ENCODE measurements at regions not wholly inside any gene's neighbourhood (a gene's known extent, or its start where the extent isn't known, plus 50 kb on each side); places are given as distances from the start of the nearest gene placed in this dataset.

DNA sequence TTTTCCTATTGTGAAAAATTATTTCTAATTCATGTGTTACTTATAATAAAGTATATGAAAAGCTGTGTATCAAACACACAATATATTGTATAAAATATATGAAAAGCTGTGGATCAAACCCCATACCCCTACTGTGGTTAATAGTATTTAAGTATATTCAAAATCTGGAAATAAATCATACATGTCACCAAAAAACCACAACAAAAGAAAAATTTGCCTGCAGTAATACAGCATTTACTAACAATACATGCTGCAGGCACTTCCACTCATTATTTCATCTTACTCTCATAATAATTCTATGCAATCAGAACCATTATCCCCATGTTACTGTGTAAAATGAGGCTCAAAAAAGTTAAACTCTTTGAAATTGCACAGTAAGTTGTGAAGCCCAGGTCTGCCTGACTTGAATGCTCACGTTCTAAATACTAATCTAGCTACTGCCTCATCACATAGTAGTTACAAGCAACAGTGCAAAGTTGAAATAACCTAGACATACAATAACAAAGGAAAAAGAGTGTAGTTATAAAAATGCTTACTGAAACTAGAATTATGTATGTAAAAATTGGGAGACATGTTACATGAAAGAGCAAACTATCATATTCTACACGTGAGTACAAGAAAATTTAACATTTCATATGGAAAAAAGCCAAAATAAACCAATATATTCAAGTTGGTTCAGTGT is 61.7 kb downstream of the FAM217A start (continued):
- no peak for TF ChIP-seq NFE2L2 (IDR thresholded peaks at IDR 0.05; ENCODE audit: low read depth, low read length)

DNA sequence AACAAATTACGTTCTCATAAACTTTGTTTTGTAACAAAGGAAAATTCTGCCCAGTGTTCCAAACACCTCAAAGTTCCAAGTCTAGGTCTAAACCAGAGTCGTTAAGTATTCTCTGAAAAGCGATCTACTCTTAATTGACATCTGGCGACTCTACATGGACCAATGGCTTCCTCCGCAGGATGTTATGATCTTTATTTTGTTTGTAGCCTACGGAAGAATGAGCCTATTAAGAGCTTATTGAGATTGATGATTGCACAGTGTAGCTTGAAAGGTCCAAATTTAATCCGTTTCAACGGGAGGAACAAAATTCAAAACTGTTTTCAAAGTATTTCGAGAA is 61.1 kb downstream of the FAM217A start:
- Histone ChIP-seq H2AFZ (replicated peaks; ENCODE audit: low read length, poor library complexity) (peak overlapping the region; percentile 96), H3K4me3 (ENCODE audit: insufficient read depth, low read depth, low read length) (peak overlapping the region; percentile 72), H4K5ac (ENCODE audit: low read depth, low read length) (peak overlapping the region; percentile 35), H2BK15ac (ENCODE audit: low read depth, low read length) (peak overlapping the region; percentile 24; the same call in 1 of the 3 replicates), H2AK9ac (replicated peaks; ENCODE audit: low read depth, low read length, poor library complexity) (peak overlapping the region; percentile 96), H3K14ac (replicated peaks; ENCODE audit: low read depth, low read length) (peak overlapping the region; percentile 85), H3K18ac (ENCODE audit: low read depth, low read length) (peak overlapping the region; percentile 15; the same call in 1 of the 2 replicates), H3K27me3 (ENCODE audit: control insufficient read depth, insufficient read depth, low read length) (no peaks in the 10 kb centered on the region), H3K23ac (ENCODE audit: low read depth, low read length) (peak overlapping the region; percentile 57), H4K8ac (ENCODE audit: low read depth in 2 of 2, low read length in 2 of 2) (peak overlapping the region; percentile 60 to 81), H3K9me1 (ENCODE audit: insufficient read depth, low read length) (no peaks in the 10 kb centered on the region), H3K9me3 (ENCODE audit: control insufficient read depth, insufficient read depth, low read length) (no peaks in the 10 kb centered on the region), H2BK120ac (ENCODE audit: low read depth, low read length) (0 out of 2 replicates have a peak overlapping the region, but pooled peaks have one; percentile 36), H3K36me3 (ENCODE audit: control insufficient read depth, insufficient read depth, low read length) (peaks cover 2% of the 10 kb centered on the region; the same call in 1 of the 2 replicates), H2AK5ac (ENCODE audit: low read depth, low read length) (peak overlapping the region; percentile 40; the same call in 1 of the 2 replicates), H2BK20ac (ENCODE audit: low read depth, low read length) (no peak overlapping the region), H3K4ac (ENCODE audit: low read depth, low read length) (peak overlapping the region; percentile 85), H3K9ac (ENCODE audit: low read depth, low read length) (peak overlapping the region; percentile 79), H2BK5ac (ENCODE audit: low read depth, low read length, poor library complexity, severe bottlenecking) (peak overlapping the region; percentile 86), H4K20me1 (ENCODE audit: insufficient read depth, low read length) (peaks cover 16% of the 10 kb centered on the region; the same call in 1 of the 2 replicates), H3K79me1 (ENCODE audit: low read depth in 1 of 2, low read length in 2 of 2) (peaks cover 7 to 36% of the 10 kb centered on the region in 2 experiments; a peak in 3 of 4 replicates), H3K4me2 (ENCODE audit: low read depth, low read length) (peak overlapping the region; percentile 89), H4K91ac (ENCODE audit: insufficient read depth, low read depth, low read length) (peak overlapping the region; percentile 86), H3K4me1 (ENCODE audit: control insufficient read depth, insufficient read depth, low read length) (no peaks in the 10 kb centered on the region; the same call in 1 of the 2 replicates), H3K27ac (ENCODE audit: insufficient read depth, low read length) (peak overlapping the region; percentile 80), H3K56ac (ENCODE audit: extremely low read depth, insufficient read depth, low read length) (peak overlapping the region; percentile 78)
- intact Hi-C loops (cut with micrococcal nuclease) (no loop called here), dilution Hi-C loops (cut with HindIII; ENCODE audit: low sequenced_read_pairs, unreplicated experiment) (no loop called here), in situ Hi-C loops (cut with MboI; ENCODE audit: low sequenced_read_pairs) (no loop called here)
- ATAC-seq (ENCODE audit: low read depth) (no peak), DNase-seq (peak; percentile 34)
- CTCF ChIA-PET: interaction anchor here (0.7 to 1.2 kb wide), 3 partner anchors 10 to 136 kb away, joined by 4 to 5 read pairs (median 4); no protein-coding TSS in a partner anchor
- WGBS, 2 experiments (ENCODE audit: extremely low coverage in 2 of 2, insufficient read length in 1 of 2): 0% methylated on average over 1 of the region's 9 CpGs; no CpG with 5 or more reads in 1 of the 2 experiments
- no TSS peak for BruUV-seq (replicated peaks)
- POLR2A ChIA-PET (ENCODE audit: unreplicated experiment): interaction anchor here (0.6 kb wide), 1 partner anchor 258 kb away, joined by 3 read pairs; no protein-coding TSS in a partner anchor
- TF ChIP-seq, protein P1, sequence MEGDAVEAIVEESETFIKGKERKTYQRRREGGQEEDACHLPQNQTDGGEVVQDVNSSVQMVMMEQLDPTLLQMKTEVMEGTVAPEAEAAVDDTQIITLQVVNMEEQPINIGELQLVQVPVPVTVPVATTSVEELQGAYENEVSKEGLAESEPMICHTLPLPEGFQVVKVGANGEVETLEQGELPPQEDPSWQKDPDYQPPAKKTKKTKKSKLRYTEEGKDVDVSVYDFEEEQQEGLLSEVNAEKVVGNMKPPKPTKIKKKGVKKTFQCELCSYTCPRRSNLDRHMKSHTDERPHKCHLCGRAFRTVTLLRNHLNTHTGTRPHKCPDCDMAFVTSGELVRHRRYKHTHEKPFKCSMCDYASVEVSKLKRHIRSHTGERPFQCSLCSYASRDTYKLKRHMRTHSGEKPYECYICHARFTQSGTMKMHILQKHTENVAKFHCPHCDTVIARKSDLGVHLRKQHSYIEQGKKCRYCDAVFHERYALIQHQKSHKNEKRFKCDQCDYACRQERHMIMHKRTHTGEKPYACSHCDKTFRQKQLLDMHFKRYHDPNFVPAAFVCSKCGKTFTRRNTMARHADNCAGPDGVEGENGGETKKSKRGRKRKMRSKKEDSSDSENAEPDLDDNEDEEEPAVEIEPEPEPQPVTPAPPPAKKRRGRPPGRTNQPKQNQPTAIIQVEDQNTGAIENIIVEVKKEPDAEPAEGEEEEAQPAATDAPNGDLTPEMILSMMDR (conservative IDR thresholded peaks at IDR 0.05; ENCODE audit: low read depth, low read length): no peak
- TF ChIP-seq ELK1 (IDR thresholded peaks at IDR 0.05; ENCODE audit: borderline replicate concordance, low read depth, low read length) (no peak), SMC3 (IDR thresholded peaks at IDR 0.05; ENCODE audit: low read depth, low read length) (no peak), MAFK (IDR thresholded peaks at IDR 0.05; ENCODE audit: low read depth, low read length) (no peak), FOS (IDR thresholded peaks at IDR 0.05; ENCODE audit: low read depth, low read length) (no peak), MAZ (IDR thresholded peaks at IDR 0.05; ENCODE audit: borderline replicate concordance, low read depth, low read length) (no peak), CHD1 (IDR thresholded peaks at IDR 0.05; ENCODE audit: low read depth, low read length) (no peak), RFX5 (IDR thresholded peaks at IDR 0.05; ENCODE audit: low read depth, low read length) (no peak), POLR2A (IDR thresholded peaks at IDR 0.05; ENCODE audit: low read depth, low read length) (no peak), RCOR1 (IDR thresholded peaks at IDR 0.05; ENCODE audit: insufficient replicate concordance, low read length) (no peak), BHLHE40 (IDR thresholded peaks at IDR 0.05; ENCODE audit: low read depth, low read length) (no peak), NFE2L2 (IDR thresholded peaks at IDR 0.05; ENCODE audit: low read depth, low read length) (no peak)

Data from IMR-90 (cell line).